GM12864 (cell line): ENCODE measurements at regions not wholly inside any gene's neighbourhood (a gene's known extent, or its start where the extent isn't known, plus 50 kb on each side); places are given as distances from the start of the nearest gene placed in this dataset.

Experiments
- DNase-seq: peaks from one replicate; pipeline ENCODE4 v3.0.0-alpha.2; 2011; ENCODE audit warnings: low read depth
- H3K4me3 ChIP-seq: 2 replicates; pipeline ENCODE4 v1.5.1; 2011; ENCODE audit warnings: mild to moderate bottlenecking, low read depth, low read length, control low read depth
- CTCF ChIP-seq: IDR thresholded peaks from 2 replicates; pipeline ENCODE4 v1.5.1; 2011; ENCODE audit warnings: low read depth, mild to moderate bottlenecking, moderate library complexity, low read length, control low read depth, inconsistent platforms; ENCODE audit errors: missing control alignments

GRCh38 chr20:40072907-40073306 lies 616.1 kb downstream of the MAFB start:
- no peak overlapping the region for H3K4me3 ChIP-seq
- no peak for DNase-seq
- no peak for TF ChIP-seq CTCF

DNA sequence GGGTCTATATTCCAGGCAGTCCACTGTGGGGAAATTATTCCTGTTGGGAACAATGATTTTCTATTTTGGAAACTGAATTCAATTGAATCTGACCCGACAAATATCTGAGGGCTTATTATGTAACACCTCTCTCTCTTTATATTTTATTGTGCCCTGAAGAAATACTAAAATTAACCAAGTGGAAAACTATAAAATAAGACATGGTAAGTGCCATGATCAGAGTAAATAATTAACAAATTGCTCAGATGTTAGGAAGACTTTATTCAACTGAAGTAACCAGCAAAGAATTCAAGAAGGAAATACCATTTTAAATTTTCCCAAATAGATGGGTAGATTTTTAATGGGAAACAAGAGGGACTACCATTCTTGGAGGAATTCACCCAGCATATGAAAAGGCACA lies 632.9 kb downstream of the MAFB start:
- H3K4me3 ChIP-seq, result no peak overlapping the region
- DNase-seq, result no peak
- TF ChIP-seq CTCF, result no peak

- no peak for TF ChIP-seq CTCF
- DNase-seq, result no peak
- no peak overlapping the region for H3K4me3 ChIP-seq
These were observed 633.3 kb downstream of the MAFB start for GRCh38 chr20:40055711-40056110.

DNA sequence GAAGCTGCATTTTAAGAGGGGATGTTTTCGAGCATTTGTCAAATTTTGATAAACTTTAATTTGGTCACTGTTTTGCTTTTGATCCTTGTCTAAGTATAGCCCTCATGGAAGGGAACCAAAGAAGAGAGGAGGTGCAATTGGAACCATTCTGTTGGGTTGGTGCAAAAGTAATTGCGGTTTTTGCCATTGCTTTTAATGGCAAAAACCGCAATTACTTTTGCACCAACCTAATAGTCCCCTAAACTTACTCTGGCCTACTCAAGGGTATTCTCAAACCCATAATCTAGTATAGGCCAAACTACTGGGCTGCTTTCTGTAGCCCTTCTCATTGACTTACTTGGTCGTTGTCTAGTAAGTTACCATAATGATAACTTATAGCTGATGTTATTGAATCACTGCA lies 634.7 kb downstream of the MAFB start:
- TF ChIP-seq CTCF, result no peak
- H3K4me3 ChIP-seq, result no peak overlapping the region
- DNase-seq, result no peak

- DNase-seq, result no peak
- TF ChIP-seq CTCF, result no peak
- H3K4me3 ChIP-seq, result no peak overlapping the region
These were observed 638.4 kb downstream of the MAFB start for GRCh38 chr20:40050596-40050995.

GRCh38 chr20:40049854-40050253 lies 639.2 kb downstream of the MAFB start:
- no peak for DNase-seq
- no peak overlapping the region for H3K4me3 ChIP-seq
- TF ChIP-seq CTCF, result no peak

DNA sequence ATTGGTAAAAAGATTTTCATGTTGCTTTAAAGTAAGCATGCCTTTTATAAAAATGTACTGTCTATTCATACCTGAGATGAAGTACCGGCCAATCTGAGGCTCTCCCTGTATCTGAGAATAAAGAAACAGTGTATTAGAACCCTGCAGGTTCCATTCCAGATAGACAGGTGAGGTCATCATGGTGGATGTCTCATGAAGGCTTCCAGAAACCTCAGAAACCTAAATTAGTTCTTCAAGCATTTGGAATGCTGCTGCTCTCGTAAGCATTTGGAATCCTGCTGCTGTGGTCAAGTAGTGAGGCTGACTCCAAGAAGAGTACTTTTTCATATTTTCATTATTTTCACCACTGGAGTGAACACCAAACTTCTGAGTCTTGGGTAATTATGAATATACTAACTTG lies 642.3 kb downstream of the MAFB start:
- no peak overlapping the region for H3K4me3 ChIP-seq
- no peak for DNase-seq
- TF ChIP-seq CTCF, result no peak
